Mesodermal cell (in vitro differentiated cells): ENCODE measurements at regions not wholly inside any gene's neighbourhood (a gene's known extent, or its start where the extent isn't known, plus 50 kb on each side); places are given as distances from the start of the nearest gene placed in this dataset.

Experiments used
- H3K27ac ChIP-seq: 2 replicates; pipeline ENCODE4 v1.7.0; 2013; ENCODE audit warnings: mild to moderate bottlenecking, low read depth, low read length, moderate library complexity; ENCODE audit not compliant: severe bottlenecking
- H3K36me3 ChIP-seq: 2 replicates; pipeline ENCODE4 v1.7.1; 2013; ENCODE audit warnings: mild to moderate bottlenecking, low read length, moderate library complexity; ENCODE audit not compliant: control insufficient read depth, insufficient read depth
- H3K4me1 ChIP-seq: one replicate; pipeline ENCODE4 v1.7.1; 2013; ENCODE audit warnings: mild to moderate bottlenecking, low read length; ENCODE audit not compliant: insufficient read depth, control insufficient read depth, poor library complexity, severe bottlenecking
- H3K4me3 ChIP-seq: 2 replicates; pipeline ENCODE4 v1.7.0; 2013; ENCODE audit warnings: low read length, control low read depth, mild to moderate bottlenecking; ENCODE audit not compliant: insufficient read depth, poor library complexity, severe bottlenecking; ENCODE audit errors: extremely low read depth
- H3K9me3 ChIP-seq: 2 replicates; pipeline ENCODE4 v1.7.1; 2013; ENCODE audit warnings: mild to moderate bottlenecking, low read length, moderate library complexity; ENCODE audit not compliant: control insufficient read depth
- WGBS, 2 experiments: methylation state at CpG; one replicate each; pipeline ENCODE4 v1.1.5; 2013; ENCODE audit warnings: missing lambda C conversion rate in 2 of 2; ENCODE audit not compliant: insufficient coverage in 2 of 2; 5-methylcytosine and 5-hydroxymethylcytosine counted together

- no peak overlapping the region for H3K4me3 ChIP-seq
- H3K27ac ChIP-seq, result no peak overlapping the region
- 94 to 95% methylated on average over 7 of the region's 8 CpGs for WGBS, 2 experiments
- no peaks in the 10 kb centered on the region for H3K36me3 ChIP-seq
- H3K4me1 ChIP-seq, result no peaks in the 10 kb centered on the region
- no peaks in the 10 kb centered on the region for H3K9me3 ChIP-seq
Measured at GRCh38 chr3:181403876-181404660, 307.7 kb upstream of the SOX2 start.

DNA sequence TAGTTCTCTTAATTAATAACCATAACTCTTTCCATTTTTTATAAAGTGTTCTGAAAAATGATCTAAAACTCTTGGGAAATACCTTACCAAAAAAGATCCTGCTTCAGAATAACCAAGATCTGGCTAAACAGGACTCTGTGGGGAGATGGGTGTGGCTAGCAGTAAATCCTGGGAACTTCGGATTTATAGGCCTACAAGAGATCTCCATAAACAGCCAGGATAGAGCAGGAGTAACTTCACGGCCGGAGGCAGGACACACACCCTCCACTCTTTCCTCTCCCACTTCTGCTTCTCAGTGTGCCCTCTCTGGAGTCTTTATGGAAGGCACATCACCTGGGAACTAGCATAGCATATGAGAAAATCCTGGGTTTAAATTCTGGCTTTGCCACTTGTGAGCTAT, 309.4 kb upstream of the SOX2 start:
- no peaks in the 10 kb centered on the region for H3K9me3 ChIP-seq
- 94 to 100% methylated on average over 1 to 3 of the region's 3 CpGs for WGBS, 2 experiments
- H3K4me3 ChIP-seq, result no peak overlapping the region
- no peaks in the 10 kb centered on the region for H3K36me3 ChIP-seq
- H3K27ac ChIP-seq, result no peak overlapping the region
- no peaks in the 10 kb centered on the region for H3K4me1 ChIP-seq

DNA sequence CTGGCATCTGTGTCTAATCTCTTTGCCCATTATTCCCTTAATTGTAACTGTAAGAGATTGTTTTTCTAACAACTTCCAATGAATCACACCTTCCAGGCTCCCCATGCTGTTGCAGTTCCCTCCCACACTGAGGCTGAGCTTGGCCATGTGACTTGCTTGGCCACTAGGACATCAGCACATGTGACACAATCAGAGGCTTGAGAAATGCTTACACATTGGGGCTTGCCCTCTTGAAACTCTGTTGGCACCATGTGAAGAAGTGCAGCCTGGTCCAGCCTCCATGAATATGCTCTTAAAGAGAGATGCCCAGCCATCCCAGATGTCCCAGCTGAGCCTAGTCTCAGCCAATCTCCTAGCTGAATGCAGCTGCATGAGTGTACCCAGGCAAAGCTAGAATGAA, 326.8 kb upstream of the SOX2 start:
- Histone ChIP-seq H3K4me1 (no peaks in the 10 kb centered on the region), H3K27ac (no peak overlapping the region), H3K36me3 (no peaks in the 10 kb centered on the region), H3K9me3 (no peaks in the 10 kb centered on the region), H3K4me3 (no peak overlapping the region)

- no peak overlapping the region for H3K27ac ChIP-seq
- H3K36me3 ChIP-seq, result no peaks in the 10 kb centered on the region
- no peaks in the 10 kb centered on the region for H3K9me3 ChIP-seq
- H3K4me3 ChIP-seq, result no peak overlapping the region
- H3K4me1 ChIP-seq, result no peaks in the 10 kb centered on the region
Measured at GRCh38 chr3:181383760-181384159, 328.0 kb upstream of the SOX2 start.

DNA sequence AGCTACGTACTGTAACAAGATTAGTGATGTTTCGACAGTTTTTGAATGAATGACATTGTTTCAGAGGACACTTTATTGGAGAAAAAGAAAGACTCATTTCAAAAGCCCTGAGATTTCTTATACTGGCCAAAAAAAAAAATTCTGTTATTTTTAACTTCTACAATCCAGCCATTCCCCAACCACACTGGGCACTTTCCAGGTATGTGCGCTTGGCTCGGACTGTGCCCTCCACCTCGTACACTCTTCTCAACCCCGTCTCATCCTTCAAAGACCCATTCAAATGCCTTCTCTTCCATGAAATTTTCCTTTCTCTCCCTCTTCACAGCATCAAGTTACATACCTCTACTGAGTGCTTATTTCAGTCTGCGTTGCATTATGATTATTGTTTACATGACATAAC, 328.5 kb upstream of the SOX2 start:
- Histone ChIP-seq H3K27ac (no peak overlapping the region), H3K9me3 (no peaks in the 10 kb centered on the region), H3K36me3 (no peaks in the 10 kb centered on the region), H3K4me1 (no peaks in the 10 kb centered on the region), H3K4me3 (no peak overlapping the region)
- WGBS, 2 experiments, result 81 to 93% methylated on average over 6 of the region's 7 CpGs

- Histone ChIP-seq H3K36me3 (no peaks in the 10 kb centered on the region), H3K4me1 (no peaks in the 10 kb centered on the region), H3K4me3 (no peak overlapping the region), H3K27ac (no peak overlapping the region), H3K9me3 (no peaks in the 10 kb centered on the region)
- 93 to 97% methylated on average over 2 to 3 of the region's 3 CpGs for WGBS, 2 experiments
Measured at GRCh38 chr3:181382656-181383055, 329.1 kb upstream of the SOX2 start.

DNA sequence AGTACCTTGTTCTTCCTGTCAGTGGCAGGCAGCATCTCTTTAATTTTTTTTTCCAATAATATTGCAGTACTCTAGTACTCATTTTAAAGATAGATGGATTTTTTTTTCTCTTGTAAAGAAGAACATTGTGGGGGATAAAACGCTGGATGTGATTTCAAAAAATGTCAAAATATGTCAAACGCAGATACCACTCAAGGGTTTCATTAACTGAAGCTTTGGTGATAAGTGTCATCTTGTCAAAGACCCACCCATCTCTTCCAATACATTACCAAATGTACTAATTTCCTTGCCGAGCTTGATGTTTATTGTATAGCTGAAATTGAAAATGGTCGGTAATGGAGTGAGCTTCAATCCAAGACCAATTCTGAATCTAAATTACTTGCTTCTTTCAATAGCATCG, 332.4 kb upstream of the SOX2 start:
- 92% methylated on average over 2 of the region's 5 CpGs; no CpG with 5 or more reads in 1 of the 2 experiments for WGBS, 2 experiments
- Histone ChIP-seq H3K4me3 (no peak overlapping the region), H3K27ac (no peak overlapping the region), H3K36me3 (no peaks in the 10 kb centered on the region), H3K9me3 (no peaks in the 10 kb centered on the region), H3K4me1 (no peaks in the 10 kb centered on the region)

- Histone ChIP-seq H3K4me3 (no peak overlapping the region), H3K4me1 (no peaks in the 10 kb centered on the region), H3K27ac (no peak overlapping the region), H3K9me3 (no peaks in the 10 kb centered on the region), H3K36me3 (no peaks in the 10 kb centered on the region)
- 21% methylated on average over 2 of the region's 3 CpGs; no CpG with 5 or more reads in 1 of the 2 experiments for WGBS, 2 experiments
Measured at GRCh38 chr3:181369637-181370036, 342.1 kb upstream of the SOX2 start.

DNA sequence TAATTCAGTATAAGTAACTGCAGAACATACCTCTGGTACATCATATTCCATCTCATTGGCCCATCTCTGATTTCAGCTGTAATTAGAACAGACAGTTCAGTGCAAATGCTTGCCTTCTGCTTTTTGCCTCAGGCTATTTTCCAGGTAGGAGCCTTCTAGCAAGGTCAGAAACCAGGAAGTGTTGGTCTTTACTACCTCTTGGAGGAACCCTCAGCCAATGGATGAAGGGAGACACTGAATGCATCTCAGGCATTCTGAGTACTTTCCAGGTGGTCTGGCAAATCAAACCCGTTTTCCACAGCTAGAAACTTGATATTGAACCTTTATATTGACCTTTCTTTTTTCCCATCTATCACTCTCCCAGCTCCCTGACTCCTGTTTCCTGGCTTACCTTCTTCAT, 348.5 kb upstream of the SOX2 start:
- 63 to 67% methylated on average over 1 of the region's 1 CpG for WGBS, 2 experiments
- Histone ChIP-seq H3K4me1 (no peaks in the 10 kb centered on the region), H3K9me3 (no peaks in the 10 kb centered on the region), H3K36me3 (no peaks in the 10 kb centered on the region), H3K4me3 (no peak overlapping the region), H3K27ac (no peak overlapping the region)

GRCh38 chr3:181362378-181362777, 349.3 kb upstream of the SOX2 start:
- Histone ChIP-seq H3K36me3 (no peaks in the 10 kb centered on the region), H3K27ac (no peak overlapping the region), H3K4me1 (no peaks in the 10 kb centered on the region), H3K9me3 (no peaks in the 10 kb centered on the region), H3K4me3 (no peak overlapping the region)

GRCh38 chr3:181358562-181358961, 353.2 kb upstream of the SOX2 start:
- no CpG with 5 or more reads among the region's 3 CpGs for WGBS, 2 experiments

More at GRCh38 chr3:181358562-181358961, 353.2 kb upstream of the SOX2 start:
- Histone ChIP-seq H3K4me1 (no peaks in the 10 kb centered on the region), H3K9me3 (no peaks in the 10 kb centered on the region), H3K27ac (no peak overlapping the region), H3K4me3 (no peak overlapping the region), H3K36me3 (no peaks in the 10 kb centered on the region)
